Esophagus squamous epithelium (tissue), 5 donors: ENCODE measurements at regions not wholly inside any gene's neighbourhood (a gene's known extent, or its start where the extent isn't known, plus 50 kb on each side); places are given as distances from the start of the nearest gene placed in this dataset.

Experiments used
- DNase-seq: peaks from one replicate; lab custom pipeline; 2025; lab: John Stamatoyannopoulos, UW
- H3K27ac ChIP-seq, 4 donors: fragments of 200-600 bp; sonication (generic); one replicate each; pipeline ENCODE4 v1.5.1; 2016 to 2019; ENCODE audit warnings: mild to moderate bottlenecking in 1 of 4
- H3K27me3 ChIP-seq, 4 donors: fragments of 200-600 bp; sonication (generic); 1 replicate in 3 of 4; 2 replicates in 1 of 4; pipeline versions ENCODE4 v1.5.1 to v1.6.0; 2017 to 2021; ENCODE audit warnings: antibody characterized with exemption in 1 of 4
- H3K36me3 ChIP-seq, 3 donors: fragments of 200-600 bp; sonication (generic); one replicate each; pipeline ENCODE4 v1.5.1; 2016 to 2019
- H3K4me1 ChIP-seq, 3 donors: fragments of 200-600 bp; sonication (generic); one replicate each; pipeline ENCODE4 v1.5.1; 2017 to 2019
- H3K4me3 ChIP-seq, 4 donors: fragments of 200-600 bp; sonication (generic); 1 replicate in 3 of 4; 2 replicates in 1 of 4; pipeline ENCODE4 v1.5.1; 2016 to 2019; ENCODE audit warnings: mild to moderate bottlenecking in 2 of 4, moderate library complexity in 1 of 4
- H3K9me3 ChIP-seq, 3 donors: fragments of 200-600 bp; sonication (generic); one replicate each; pipeline ENCODE4 v1.5.1; 2016 to 2019
- CTCF ChIP-seq, 6 experiments: fragments of 450-650 bp in 4 of 6; fragments of 200-600 bp in 2 of 6; sonication (generic) in 2 of 6; IDR thresholded peaks; one replicate each; pipeline ENCODE4 v1.5.1; 2016 to 2019; ENCODE audit warnings: antibody characterized with exemption in 6 of 6, mild to moderate bottlenecking in 4 of 6, moderate library complexity in 4 of 6
- POLR2A ChIP-seq, 4 donors: fragments of 450-650 bp; IDR thresholded peaks; one replicate each; pipeline ENCODE4 v1.6.1; 2017; ENCODE audit warnings: antibody characterized with exemption in 4 of 4, mild to moderate bottlenecking in 4 of 4, moderate library complexity in 3 of 4
- WGBS, 2 donors: methylation state at CpG; one replicate each; pipeline ENCODE4 v1.1.5; 2018; 5-methylcytosine and 5-hydroxymethylcytosine counted together
- intact Hi-C: fragments of 100-400 bp; cut with DNase I; formaldehyde crosslinking; loops from one replicate; pipeline ENCODE4 v1.15.0; 2022
- donor health status: DM: yes; HTN: yes; CAD: no.

DNA sequence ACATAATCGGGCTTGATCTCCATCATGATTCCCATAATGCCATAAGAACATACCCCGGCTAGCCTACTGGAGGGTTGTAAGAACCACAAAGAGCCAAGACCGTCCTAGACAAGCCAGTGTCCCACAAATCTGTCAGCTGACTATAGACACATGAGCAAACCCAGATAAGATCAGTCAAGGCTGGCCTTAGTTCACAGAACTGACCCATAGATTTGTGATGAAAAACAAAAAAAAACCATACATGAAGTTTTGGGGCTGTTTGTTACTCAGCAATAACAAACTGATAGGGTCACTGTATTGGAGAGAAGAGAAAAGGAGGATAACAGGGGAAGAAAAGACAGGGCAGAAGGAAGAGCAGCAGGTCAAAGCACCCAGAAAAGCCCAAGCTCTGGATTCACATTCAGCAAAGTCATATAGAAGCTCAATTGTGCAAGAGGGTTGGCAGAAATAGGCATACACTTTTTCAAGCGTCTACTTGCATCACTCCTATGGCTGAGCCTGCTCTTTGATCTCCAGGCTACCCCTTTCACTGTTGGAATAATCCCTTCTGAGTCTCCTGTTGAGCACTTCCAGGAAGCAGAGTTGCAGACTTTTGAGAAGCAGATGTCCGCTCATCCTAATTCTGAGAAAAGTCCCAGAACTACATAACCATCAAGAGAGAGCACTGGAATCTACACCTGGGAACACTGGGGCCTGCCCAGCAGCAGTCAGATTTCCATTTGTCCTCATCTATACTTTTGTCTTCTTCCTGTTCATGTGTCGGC, 122.0 kb upstream of the HABP2 start:
- Histone ChIP-seq H3K27me3 (peaks cover 0 to 3% (median 0%) of the 10 kb centered on the region in 4 donors), H3K36me3 (no peaks in the 10 kb centered on the region), H3K27ac (no peak overlapping the region), H3K9me3 (no peaks in the 10 kb centered on the region), H3K4me3 (no peak overlapping the region), H3K4me1 (no peaks in the 10 kb centered on the region)
- TF ChIP-seq CTCF (IDR thresholded peaks at IDR 0.05) (no peak), POLR2A (IDR thresholded peaks at IDR 0.05) (no peak)
- intact Hi-C loops, result no loop called here
- WGBS, 2 donors, result 73 to 82% methylated on average over 6 of the region's 6 CpGs
- no peak for DNase-seq

GRCh38 chr10:113431398-113432160, 121.3 kb upstream of the HABP2 start:
- H3K27me3 ChIP-seq, result peaks cover 0 to 5% (median 0%) of the 10 kb centered on the region in 4 donors
- H3K4me3 ChIP-seq, result no peak overlapping the region
- TF ChIP-seq CTCF (IDR thresholded peaks at IDR 0.05) (no peak), POLR2A (IDR thresholded peaks at IDR 0.05) (no peak)
- H3K9me3 ChIP-seq, result no peaks in the 10 kb centered on the region
- 64 to 69% methylated on average over 13 to 16 of the region's 16 CpGs for WGBS, 2 donors
- no peaks in the 10 kb centered on the region for H3K36me3 ChIP-seq
- H3K27ac ChIP-seq, result no peak overlapping the region
- DNase-seq, result no peak
- intact Hi-C loops, result no loop called here
- H3K4me1 ChIP-seq, result no peaks in the 10 kb centered on the region

GRCh38 chr10:113433711-113434110, 119.1 kb upstream of the HABP2 start:
- intact Hi-C loops, result no loop called here
- Histone ChIP-seq H3K9me3 (no peaks in the 10 kb centered on the region), H3K4me1 (no peaks in the 10 kb centered on the region), H3K27me3 (peaks cover 0 to 9% (median 0%) of the 10 kb centered on the region in 4 donors), H3K27ac (no peak overlapping the region), H3K4me3 (no peak overlapping the region), H3K36me3 (no peaks in the 10 kb centered on the region)
- TF ChIP-seq POLR2A (IDR thresholded peaks at IDR 0.05) (no peak), CTCF (IDR thresholded peaks at IDR 0.05) (no peak)
- DNase-seq, result no peak
- WGBS, 2 donors, result 50 to 70% methylated on average over 2 of the region's 2 CpGs

DNA sequence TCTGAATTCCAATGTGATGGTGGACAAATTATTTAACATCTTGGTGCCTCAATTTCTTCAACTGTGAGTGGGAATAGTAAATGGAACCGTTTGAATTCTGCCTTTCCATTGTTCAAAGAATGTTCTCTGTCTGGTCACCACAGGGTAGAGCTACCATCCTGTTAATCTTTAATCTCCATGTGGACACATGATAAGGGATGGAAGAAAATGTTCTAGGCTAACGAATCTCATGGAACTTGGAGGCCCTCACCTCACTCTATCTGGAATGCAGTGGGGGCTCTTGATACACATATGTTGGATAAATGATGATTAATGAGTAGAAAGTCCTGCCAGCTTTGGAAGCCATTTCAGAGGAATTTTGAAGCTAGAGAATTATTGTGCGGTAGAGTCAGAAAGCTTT, 118.5 kb upstream of the HABP2 start:
- no peak for DNase-seq
- Histone ChIP-seq H3K27ac (no peak overlapping the region), H3K9me3 (no peaks in the 10 kb centered on the region), H3K27me3 (peaks cover 0 to 9% (median 0%) of the 10 kb centered on the region in 4 donors), H3K36me3 (no peaks in the 10 kb centered on the region), H3K4me3 (no peak overlapping the region), H3K4me1 (no peaks in the 10 kb centered on the region)
- 55 to 58% methylated on average over 3 of the region's 3 CpGs for WGBS, 2 donors
- intact Hi-C loops, result no loop called here
- TF ChIP-seq CTCF (IDR thresholded peaks at IDR 0.05) (no peak), POLR2A (IDR thresholded peaks at IDR 0.05) (no peak)

- Histone ChIP-seq H3K9me3 (no peaks in the 10 kb centered on the region), H3K27ac (no peak overlapping the region), H3K36me3 (no peaks in the 10 kb centered on the region), H3K4me3 (no peak overlapping the region), H3K27me3 (peaks cover 0 to 9% (median 0%) of the 10 kb centered on the region in 4 donors), H3K4me1 (no peaks in the 10 kb centered on the region)
- 83 to 87% methylated on average over 2 of the region's 2 CpGs for WGBS, 2 donors
- no peak for DNase-seq
- TF ChIP-seq POLR2A (IDR thresholded peaks at IDR 0.05) (no peak), CTCF (IDR thresholded peaks at IDR 0.05) (no peak)
- intact Hi-C loops, result no loop called here
These were observed 117.9 kb upstream of the HABP2 start for GRCh38 chr10:113434950-113435349.
